Stimulated activated naive CD8-positive, alpha-beta T cell treated with anti-CD3 and anti-CD28 coated beads, Interleukin-15, Interleukin-2, amounts not matched to agents 100 ng/mL and 50 ng/mL, for 24 hours (primary cell): ENCODE measurements at regions not wholly inside any gene's neighbourhood (a gene's known extent, or its start where the extent isn't known, plus 50 kb on each side); places are given as distances from the start of the nearest gene placed in this dataset.

ENCODE experiments used
- H3K27ac Mint-ChIP-seq: one replicate; pipeline ENCODE4 v1.8.0; 2021; ENCODE audit warnings: mild to moderate bottlenecking, mixed read lengths
- H3K27me3 Mint-ChIP-seq: one replicate; pipeline ENCODE4 v1.8.0; 2021; ENCODE audit warnings: mixed read lengths
- H3K36me3 Mint-ChIP-seq: one replicate; pipeline ENCODE4 v1.8.0; 2021; ENCODE audit warnings: low read depth, mixed read lengths
- H3K4me1 Mint-ChIP-seq: one replicate; pipeline ENCODE4 v1.8.0; 2021; ENCODE audit warnings: low read depth, mixed read lengths
- H3K4me3 Mint-ChIP-seq: one replicate; pipeline ENCODE4 v1.8.0; 2021; ENCODE audit warnings: mild to moderate bottlenecking, mixed read lengths
- H3K9me3 Mint-ChIP-seq: one replicate; pipeline ENCODE4 v1.8.0; 2021; ENCODE audit warnings: mixed read lengths

GRCh38 chr4:177214935-177215334 lies 94.7 kb upstream of the NEIL3 start:
- no peak overlapping the region for H3K27ac Mint-ChIP-seq
- no peaks in the 10 kb centered on the region for H3K4me1 Mint-ChIP-seq
- no peaks in the 10 kb centered on the region for H3K36me3 Mint-ChIP-seq
- no peaks in the 10 kb centered on the region for H3K9me3 Mint-ChIP-seq
- H3K4me3 Mint-ChIP-seq, result no peak overlapping the region
- peaks cover 11% of the 10 kb centered on the region for H3K27me3 Mint-ChIP-seq

DNA sequence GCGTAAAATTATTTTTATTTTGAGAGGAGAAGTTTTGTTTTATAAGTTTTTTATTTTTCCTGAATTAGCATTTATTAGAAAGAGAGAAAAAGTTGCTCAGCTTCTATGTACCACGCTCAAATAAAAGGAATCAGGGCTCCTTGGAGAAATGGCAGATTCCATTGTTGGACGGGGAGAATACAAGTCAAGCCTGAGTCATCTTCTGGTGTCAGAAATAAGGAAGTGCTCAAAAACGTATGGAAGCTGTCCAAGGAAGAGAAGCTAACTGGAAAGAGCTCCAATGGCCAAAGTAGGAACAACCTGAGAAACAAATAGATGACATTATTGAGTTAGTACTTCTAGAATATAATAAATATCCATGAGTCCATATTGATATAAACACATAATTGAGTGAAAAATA lies 89.3 kb upstream of the NEIL3 start:
- Mint-ChIP-seq H3K9me3 (no peaks in the 10 kb centered on the region), H3K4me1 (no peaks in the 10 kb centered on the region), H3K36me3 (no peaks in the 10 kb centered on the region), H3K27ac (no peak overlapping the region), H3K4me3 (no peak overlapping the region), H3K27me3 (peaks cover 6% of the 10 kb centered on the region)

DNA sequence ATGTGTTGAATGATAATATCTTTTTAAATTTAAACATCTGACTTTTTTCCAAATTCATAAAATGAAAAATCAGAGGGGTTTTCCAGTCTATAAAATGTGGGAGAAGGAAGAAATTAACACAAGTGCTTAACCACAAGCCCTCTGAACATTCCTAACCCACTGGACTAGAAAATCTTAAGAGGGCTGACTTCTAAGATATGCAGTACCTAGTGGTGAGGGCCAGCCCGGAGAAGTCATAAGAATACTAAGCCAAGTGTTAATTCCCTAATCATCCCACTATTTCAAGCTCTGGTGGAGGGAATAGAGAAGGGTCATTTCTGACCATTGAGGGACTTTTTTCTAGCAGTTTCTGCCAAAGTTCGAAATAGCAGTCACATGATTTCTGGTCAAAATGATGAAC lies 86.9 kb upstream of the NEIL3 start:
- no peak overlapping the region for H3K4me3 Mint-ChIP-seq
- H3K36me3 Mint-ChIP-seq, result no peaks in the 10 kb centered on the region
- peaks cover 4% of the 10 kb centered on the region for H3K27me3 Mint-ChIP-seq
- no peak overlapping the region for H3K27ac Mint-ChIP-seq
- H3K4me1 Mint-ChIP-seq, result no peaks in the 10 kb centered on the region
- no peaks in the 10 kb centered on the region for H3K9me3 Mint-ChIP-seq

DNA sequence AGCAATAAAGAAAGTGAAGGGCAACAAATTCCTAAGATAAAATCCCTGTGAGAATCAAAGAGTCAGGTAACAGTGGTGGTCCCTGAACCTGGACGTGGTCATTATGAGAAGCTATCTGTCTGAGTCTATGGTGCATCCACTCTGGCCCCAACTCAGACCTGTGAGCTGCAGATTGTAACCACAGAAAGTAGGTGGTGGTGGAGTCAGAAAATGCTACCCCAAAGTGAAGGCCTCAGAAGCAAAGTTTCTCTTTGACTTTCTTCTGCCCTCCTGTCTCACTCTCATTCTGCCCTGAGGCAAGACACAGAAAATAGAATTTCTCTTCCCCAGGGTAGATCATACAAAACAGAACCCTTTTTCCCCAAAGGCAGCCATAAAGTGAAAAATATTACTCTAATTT lies 84.1 kb upstream of the NEIL3 start:
- Mint-ChIP-seq H3K27ac (no peak overlapping the region), H3K9me3 (no peaks in the 10 kb centered on the region), H3K4me3 (no peak overlapping the region), H3K27me3 (no peaks in the 10 kb centered on the region), H3K4me1 (peaks cover 7% of the 10 kb centered on the region), H3K36me3 (no peaks in the 10 kb centered on the region)

- Mint-ChIP-seq H3K27ac (no peak overlapping the region), H3K4me3 (no peak overlapping the region), H3K4me1 (peaks cover 7% of the 10 kb centered on the region), H3K9me3 (no peaks in the 10 kb centered on the region), H3K27me3 (no peaks in the 10 kb centered on the region), H3K36me3 (no peaks in the 10 kb centered on the region)
Observed at GRCh38 chr4:177227636-177228035, 82.0 kb upstream of the NEIL3 start.

GRCh38 chr4:177228599-177228998 lies 81.1 kb upstream of the NEIL3 start:
- Mint-ChIP-seq H3K4me3 (no peak overlapping the region), H3K27ac (no peak overlapping the region), H3K4me1 (peaks cover 7% of the 10 kb centered on the region)

DNA sequence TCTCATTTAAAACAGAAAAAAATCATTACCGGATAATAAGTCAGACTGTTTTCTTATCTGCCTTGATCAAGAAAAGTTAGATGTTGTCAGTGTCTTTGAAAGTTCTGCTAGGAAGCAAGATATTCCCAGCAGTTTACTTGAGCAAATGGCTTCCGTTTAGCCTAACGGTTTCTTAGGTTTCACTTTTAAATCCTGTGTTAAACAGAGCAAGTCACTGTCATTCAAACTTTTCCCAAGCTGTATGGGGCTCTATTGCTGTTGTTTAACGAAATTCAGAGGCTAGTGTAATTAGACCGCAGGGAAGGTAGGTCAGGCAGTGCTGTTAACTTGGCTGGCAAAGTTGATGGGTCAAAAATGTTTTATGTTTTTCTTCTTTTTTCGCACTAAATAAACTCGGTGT lies 80.3 kb upstream of the NEIL3 start:
- Mint-ChIP-seq H3K4me3 (peak overlapping the region; percentile 46), H3K27me3 (no peaks in the 10 kb centered on the region), H3K4me1 (peaks cover 7% of the 10 kb centered on the region), H3K9me3 (no peaks in the 10 kb centered on the region), H3K36me3 (no peaks in the 10 kb centered on the region), H3K27ac (no peak overlapping the region)

More at GRCh38 chr4:177228599-177228998, 81.1 kb upstream of the NEIL3 start:
- no peaks in the 10 kb centered on the region for H3K36me3 Mint-ChIP-seq
- no peaks in the 10 kb centered on the region for H3K9me3 Mint-ChIP-seq
- H3K27me3 Mint-ChIP-seq, result no peaks in the 10 kb centered on the region

GRCh38 chr4:177232473-177232872 lies 77.2 kb upstream of the NEIL3 start:
- Mint-ChIP-seq H3K27me3 (no peaks in the 10 kb centered on the region), H3K36me3 (no peaks in the 10 kb centered on the region), H3K4me1 (peaks cover 7% of the 10 kb centered on the region), H3K4me3 (no peak overlapping the region), H3K9me3 (no peaks in the 10 kb centered on the region), H3K27ac (no peak overlapping the region)

DNA sequence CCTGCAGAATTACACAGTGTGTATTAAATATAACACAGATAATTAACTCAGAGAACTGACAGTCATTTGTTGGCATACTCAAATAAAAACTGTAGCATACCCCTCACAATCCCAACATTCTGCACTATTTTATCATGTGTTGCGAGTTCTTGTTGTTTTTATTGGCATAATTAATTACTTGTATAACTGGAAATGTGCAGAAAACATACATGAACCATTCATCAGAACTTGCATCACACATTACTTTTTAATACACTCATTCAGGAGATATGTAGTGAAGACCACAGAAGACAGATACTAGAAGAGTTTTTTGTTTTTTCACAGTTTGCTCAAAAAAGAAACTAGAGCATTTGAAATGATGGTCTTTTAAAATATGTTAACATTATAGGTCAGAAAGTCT lies 74.6 kb upstream of the NEIL3 start:
- Mint-ChIP-seq H3K36me3 (no peaks in the 10 kb centered on the region), H3K4me1 (no peaks in the 10 kb centered on the region), H3K27me3 (no peaks in the 10 kb centered on the region), H3K4me3 (no peak overlapping the region), H3K9me3 (no peaks in the 10 kb centered on the region), H3K27ac (no peak overlapping the region)

DNA sequence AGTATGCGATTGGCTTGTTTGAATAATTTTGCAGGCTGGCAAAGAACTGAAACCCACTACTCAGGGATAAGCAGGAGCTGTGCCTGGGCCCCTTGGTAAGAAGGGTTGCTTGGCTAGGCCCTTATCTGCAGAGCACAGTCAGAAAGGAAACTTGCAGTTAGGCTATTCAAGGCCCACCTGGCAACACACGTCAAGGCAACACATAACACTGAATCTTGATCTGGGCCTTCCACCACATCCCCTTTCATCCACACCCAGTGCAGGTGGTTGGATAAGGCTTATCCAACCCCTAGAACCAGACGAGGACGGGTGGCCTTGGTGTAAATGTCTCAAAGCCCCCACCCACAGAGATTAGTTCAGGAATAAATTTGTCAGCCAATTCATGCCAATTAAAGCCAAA lies 72.8 kb upstream of the NEIL3 start:
- H3K27me3 Mint-ChIP-seq, result no peaks in the 10 kb centered on the region
- H3K27ac Mint-ChIP-seq, result no peak overlapping the region
- H3K4me1 Mint-ChIP-seq, result no peaks in the 10 kb centered on the region
- no peaks in the 10 kb centered on the region for H3K36me3 Mint-ChIP-seq
- no peaks in the 10 kb centered on the region for H3K9me3 Mint-ChIP-seq
- no peak overlapping the region for H3K4me3 Mint-ChIP-seq

DNA sequence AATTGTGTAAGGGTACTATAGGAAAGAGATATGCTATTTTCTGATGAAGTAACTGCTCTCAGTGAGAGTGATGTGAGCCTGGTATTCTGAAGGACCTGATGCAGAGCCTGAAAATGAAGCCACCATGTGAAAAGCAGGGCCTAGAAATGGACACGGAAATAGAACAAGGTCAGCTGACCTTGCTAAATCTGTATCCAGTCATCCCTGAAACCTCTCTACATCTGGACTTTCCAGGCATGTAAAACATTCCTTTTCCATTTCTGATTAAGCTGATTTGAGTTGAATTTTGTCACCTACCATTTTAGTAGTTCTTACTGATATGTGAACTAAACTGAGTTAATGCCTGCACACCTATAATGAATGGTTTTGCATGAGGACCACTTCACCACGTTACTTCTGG lies 72.4 kb upstream of the NEIL3 start:
- Mint-ChIP-seq H3K27me3 (no peaks in the 10 kb centered on the region), H3K27ac (no peak overlapping the region), H3K36me3 (no peaks in the 10 kb centered on the region), H3K4me3 (no peak overlapping the region), H3K9me3 (no peaks in the 10 kb centered on the region), H3K4me1 (no peaks in the 10 kb centered on the region)

- no peaks in the 10 kb centered on the region for H3K36me3 Mint-ChIP-seq
- H3K4me3 Mint-ChIP-seq, result no peak overlapping the region
- H3K27me3 Mint-ChIP-seq, result no peaks in the 10 kb centered on the region
- no peak overlapping the region for H3K27ac Mint-ChIP-seq
- H3K4me1 Mint-ChIP-seq, result no peaks in the 10 kb centered on the region
- H3K9me3 Mint-ChIP-seq, result no peaks in the 10 kb centered on the region
Observed at GRCh38 chr4:177239477-177239876, 70.2 kb upstream of the NEIL3 start.

DNA sequence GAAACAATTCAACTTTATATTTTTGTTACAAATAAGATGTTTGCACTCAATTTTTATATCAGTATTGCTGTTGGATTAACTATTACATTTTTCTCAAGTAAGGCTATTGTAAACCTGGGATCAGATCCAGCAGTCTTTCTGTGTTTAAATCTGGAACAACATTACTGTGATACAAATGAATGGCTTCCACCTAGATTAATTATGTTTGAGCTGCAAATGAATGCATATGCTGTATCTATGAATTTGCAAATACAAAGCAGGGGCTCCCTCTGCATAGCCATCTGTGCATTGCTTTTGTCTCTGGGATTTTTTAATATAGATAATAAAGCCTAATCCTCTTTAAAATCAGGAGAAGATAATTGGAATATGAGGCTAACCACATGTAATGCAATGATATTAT lies 69.8 kb upstream of the NEIL3 start:
- H3K4me1 Mint-ChIP-seq, result no peaks in the 10 kb centered on the region
- H3K9me3 Mint-ChIP-seq, result no peaks in the 10 kb centered on the region
- no peak overlapping the region for H3K27ac Mint-ChIP-seq
- no peaks in the 10 kb centered on the region for H3K27me3 Mint-ChIP-seq
- no peaks in the 10 kb centered on the region for H3K36me3 Mint-ChIP-seq
- H3K4me3 Mint-ChIP-seq, result no peak overlapping the region

DNA sequence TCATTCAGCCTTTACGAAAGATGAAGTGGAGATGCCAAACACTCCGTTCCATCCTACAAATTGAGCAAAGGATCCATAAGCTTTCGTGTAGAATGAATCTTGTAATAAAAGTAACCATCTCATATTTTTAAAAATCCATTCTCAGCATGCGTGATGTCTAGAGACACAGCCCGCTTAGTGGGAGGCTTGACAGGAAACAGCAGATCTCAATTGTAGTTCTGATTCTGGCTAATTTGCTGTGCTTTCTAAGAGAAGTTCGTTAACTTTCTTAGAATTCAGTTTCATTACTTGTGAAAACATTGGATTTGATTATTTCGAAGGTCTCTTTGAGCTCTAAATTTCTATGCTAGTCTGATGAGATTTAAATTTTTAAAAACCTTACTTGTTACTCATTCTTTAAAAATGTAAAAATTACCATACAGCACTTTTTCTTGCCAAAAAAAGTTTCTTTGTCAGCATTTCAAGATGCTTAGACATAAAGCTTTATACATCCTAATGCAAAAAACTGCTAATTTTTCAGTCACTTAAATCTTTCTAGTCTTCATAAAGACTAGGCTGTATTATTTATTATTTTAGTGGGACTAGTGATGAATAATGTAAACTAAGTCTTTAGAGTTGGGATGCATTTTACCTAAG lies 66.9 kb upstream of the NEIL3 start:
- Mint-ChIP-seq H3K27me3 (no peaks in the 10 kb centered on the region), H3K27ac (no peak overlapping the region), H3K36me3 (no peaks in the 10 kb centered on the region), H3K9me3 (no peaks in the 10 kb centered on the region), H3K4me3 (no peak overlapping the region), H3K4me1 (no peaks in the 10 kb centered on the region)

DNA sequence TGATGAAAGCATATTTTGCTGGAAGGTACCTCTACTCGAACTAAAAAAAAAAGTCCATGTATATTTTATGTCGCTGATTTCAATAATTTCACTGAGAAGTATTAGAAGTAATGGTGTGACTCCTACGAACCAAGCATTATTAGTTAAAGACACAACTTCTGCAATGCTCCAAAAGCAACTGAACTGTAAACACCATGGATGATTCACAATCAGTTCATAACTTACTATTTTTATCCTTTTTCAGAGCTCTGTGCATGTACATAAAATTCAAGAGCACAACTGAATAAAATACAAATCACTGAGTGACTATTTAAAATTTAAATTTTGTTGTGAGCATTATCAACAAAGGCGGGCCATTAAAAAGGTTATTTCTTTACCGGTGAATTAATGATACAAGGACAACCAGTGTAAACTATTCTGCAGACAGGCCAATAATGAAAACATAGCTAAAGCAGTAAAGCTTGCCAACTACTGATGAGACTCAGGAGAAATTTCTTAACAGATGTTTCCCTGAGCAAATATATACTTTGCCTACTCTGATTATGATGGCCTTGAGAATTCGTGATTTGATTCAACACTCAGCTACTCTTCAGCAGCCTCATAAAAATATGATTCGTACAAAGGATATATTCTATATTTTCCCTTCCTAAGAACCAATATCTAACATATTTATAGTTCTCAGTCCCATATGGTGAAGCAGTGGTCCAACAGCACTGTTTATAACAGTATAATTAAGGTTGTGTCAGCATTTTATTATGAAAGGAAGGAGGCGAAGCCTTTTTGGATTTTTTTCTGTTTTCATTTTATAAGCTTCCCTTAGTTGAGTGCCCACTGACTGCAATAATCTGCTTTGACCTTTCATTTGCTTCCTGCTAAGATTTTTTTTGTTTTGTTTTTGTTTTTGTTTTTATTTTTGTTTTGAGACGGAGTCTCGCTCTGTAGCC lies 62.8 kb upstream of the NEIL3 start:
- no peak overlapping the region for H3K27ac Mint-ChIP-seq
- H3K9me3 Mint-ChIP-seq, result no peaks in the 10 kb centered on the region
- H3K4me1 Mint-ChIP-seq, result peaks cover 10% of the 10 kb centered on the region
- no peaks in the 10 kb centered on the region for H3K36me3 Mint-ChIP-seq
- peaks cover 17% of the 10 kb centered on the region for H3K27me3 Mint-ChIP-seq
- H3K4me3 Mint-ChIP-seq, result no peak overlapping the region
